AG04449 (cell line): ENCODE measurements at regions not wholly inside any gene's neighbourhood (a gene's known extent, or its start where the extent isn't known, plus 50 kb on each side); places are given as distances from the start of the nearest gene placed in this dataset.

Source experiments
- CTCF ChIA-PET: fragments of 350-600 bp; formaldehyde crosslinking; extraction: SDS; loops from one replicate; lab custom pipeline; 2021; ENCODE audit warnings: antibody characterized with exemption; lab: Yijun Ruan, JAX
- POLR2A ChIA-PET: fragments of 400-600, 350-600 bp; formaldehyde crosslinking; extraction: SDS; loops from one replicate; lab custom pipeline; 2020; ENCODE audit warnings: antibody characterized with exemption, inconsistent platforms; lab: Yijun Ruan, JAX
- DNase-seq: peaks from one replicate; pipeline ENCODE4 v3.0.0-alpha.2; 2010; ENCODE audit warnings: low read depth, low spot score
- H3K4me3 ChIP-seq: 2 replicates; pipeline ENCODE4 v1.5.1; 2011; ENCODE audit warnings: low read depth, mild to moderate bottlenecking, control low read depth, low read length
- TF ChIP-seq, protein P1 (sequence below): IDR thresholded peaks from one replicate; pipeline ENCODE4 v1.5.1; 2011; ENCODE audit warnings: mild to moderate bottlenecking, moderate library complexity, low read length, control low read depth, inconsistent platforms; ENCODE audit not compliant: insufficient read depth; ENCODE audit errors: missing control alignments

DNA sequence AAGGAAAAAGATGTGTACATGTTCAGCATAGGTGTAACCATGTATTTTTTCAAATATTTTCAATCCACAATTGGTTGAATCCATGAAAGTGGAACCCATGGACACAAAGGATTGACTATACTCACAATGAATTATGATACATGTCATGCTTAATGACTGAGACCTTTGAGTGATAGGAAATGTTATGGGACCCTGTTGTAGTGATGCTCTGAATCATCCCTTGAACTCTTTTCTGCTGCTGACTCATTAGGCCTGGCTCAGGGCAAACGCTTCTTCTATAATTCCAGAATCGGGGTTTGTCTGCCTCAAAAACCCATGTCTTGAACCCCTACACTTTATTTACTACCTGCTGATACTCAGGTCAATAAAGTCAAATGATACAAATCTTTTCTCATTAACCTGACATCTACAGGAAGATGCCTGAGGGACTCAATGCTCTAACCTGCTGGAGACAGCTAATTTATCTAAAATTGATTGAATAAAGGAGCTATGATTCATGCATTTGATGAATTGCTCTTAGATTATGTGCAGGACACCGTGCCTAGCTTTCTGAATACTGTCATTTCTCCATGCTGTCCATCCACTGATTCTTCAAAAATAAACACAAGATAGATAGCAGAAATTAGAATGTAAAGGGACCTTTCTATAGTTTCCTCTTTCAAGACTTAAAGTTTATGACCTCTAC lies 260.1 kb downstream of the PRELID2 start:
- H3K4me3 ChIP-seq, result no peak overlapping the region
- ChIA-PET CTCF (interaction anchor here (0.9 kb wide), 1 partner anchor 1371 kb away, joined by 3 read pairs; no protein-coding TSS in a partner anchor), POLR2A (interaction anchor here (0.7 kb wide), 1 partner anchor 214 kb away, joined by 3 read pairs; no protein-coding TSS in a partner anchor)
- no peak for DNase-seq
- TF ChIP-seq, protein P1, sequence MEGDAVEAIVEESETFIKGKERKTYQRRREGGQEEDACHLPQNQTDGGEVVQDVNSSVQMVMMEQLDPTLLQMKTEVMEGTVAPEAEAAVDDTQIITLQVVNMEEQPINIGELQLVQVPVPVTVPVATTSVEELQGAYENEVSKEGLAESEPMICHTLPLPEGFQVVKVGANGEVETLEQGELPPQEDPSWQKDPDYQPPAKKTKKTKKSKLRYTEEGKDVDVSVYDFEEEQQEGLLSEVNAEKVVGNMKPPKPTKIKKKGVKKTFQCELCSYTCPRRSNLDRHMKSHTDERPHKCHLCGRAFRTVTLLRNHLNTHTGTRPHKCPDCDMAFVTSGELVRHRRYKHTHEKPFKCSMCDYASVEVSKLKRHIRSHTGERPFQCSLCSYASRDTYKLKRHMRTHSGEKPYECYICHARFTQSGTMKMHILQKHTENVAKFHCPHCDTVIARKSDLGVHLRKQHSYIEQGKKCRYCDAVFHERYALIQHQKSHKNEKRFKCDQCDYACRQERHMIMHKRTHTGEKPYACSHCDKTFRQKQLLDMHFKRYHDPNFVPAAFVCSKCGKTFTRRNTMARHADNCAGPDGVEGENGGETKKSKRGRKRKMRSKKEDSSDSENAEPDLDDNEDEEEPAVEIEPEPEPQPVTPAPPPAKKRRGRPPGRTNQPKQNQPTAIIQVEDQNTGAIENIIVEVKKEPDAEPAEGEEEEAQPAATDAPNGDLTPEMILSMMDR, result no peak

DNA sequence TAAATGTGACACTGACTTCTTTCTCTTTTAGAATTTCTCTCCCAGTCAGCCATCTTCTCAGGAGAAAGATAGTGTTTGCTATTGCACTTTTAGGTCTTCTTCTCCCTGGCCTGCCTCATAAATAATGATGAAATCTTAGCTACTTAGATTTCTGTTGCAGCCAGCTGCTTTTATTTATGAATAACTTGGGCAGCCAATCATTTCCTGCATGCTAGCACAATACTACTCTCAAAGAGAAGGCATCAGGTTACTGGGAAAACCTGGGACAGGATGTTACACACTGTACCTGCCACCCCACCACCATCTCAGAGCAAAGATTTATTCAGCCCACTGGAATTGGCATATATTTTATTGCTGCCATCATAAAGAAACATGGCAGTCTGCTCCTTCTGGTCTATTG lies 266.6 kb downstream of the PRELID2 start:
- no peak for DNase-seq
- ChIA-PET POLR2A (no interaction called here), CTCF (interaction anchor here (1.4 kb wide), 1 partner anchor 8 kb away, joined by 3 read pairs; no protein-coding TSS in a partner anchor)
- TF ChIP-seq, protein P1, result no peak
- H3K4me3 ChIP-seq, result no peak overlapping the region

DNA sequence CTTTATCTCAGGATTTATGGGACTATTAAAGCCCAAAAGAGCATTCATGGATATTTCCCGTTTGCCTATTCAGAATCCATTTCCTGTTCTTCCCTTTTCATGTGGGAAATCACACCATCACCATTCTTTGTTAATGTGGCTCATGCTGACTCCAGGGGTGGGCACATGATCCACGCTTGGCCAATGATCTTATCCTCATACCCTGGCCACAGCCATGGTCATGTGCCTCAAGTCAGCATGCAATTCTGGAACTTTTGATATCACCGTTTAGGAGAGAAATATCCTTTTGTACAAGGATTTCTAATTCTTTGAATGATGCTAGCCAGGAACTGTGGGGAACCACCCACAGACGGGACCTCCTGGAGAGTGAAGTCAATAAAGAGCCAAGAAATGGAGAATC lies 272.2 kb downstream of the PRELID2 start:
- TF ChIP-seq, protein P1, result no peak
- H3K4me3 ChIP-seq, result no peak overlapping the region
- ChIA-PET CTCF (no interaction called here), POLR2A (no interaction called here)
- no peak for DNase-seq

DNA sequence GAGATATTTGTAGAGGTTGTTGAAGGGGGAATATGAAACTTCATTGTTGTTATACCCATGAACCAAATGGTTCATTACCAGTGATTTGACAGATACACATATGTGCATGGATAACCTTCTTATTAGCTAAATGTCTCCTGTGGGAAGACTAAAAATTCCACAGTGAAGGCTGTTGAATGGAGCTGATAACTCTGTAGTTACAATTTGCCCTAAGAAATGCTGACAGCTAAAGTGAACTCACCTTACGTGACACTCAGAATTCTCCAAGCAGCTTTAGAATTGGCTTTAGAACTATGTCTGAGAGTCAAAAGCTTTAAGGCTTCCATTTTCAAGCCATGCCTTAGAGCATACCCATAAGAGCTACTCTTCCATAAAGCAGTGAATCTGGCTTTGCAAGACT lies 276.9 kb downstream of the PRELID2 start:
- POLR2A ChIA-PET, result interaction anchor here (0.6 kb wide), 1 partner anchor 308 kb away, joined by 3 read pairs; no protein-coding TSS in a partner anchor
- no peak for DNase-seq
- TF ChIP-seq, protein P1, result no peak
- CTCF ChIA-PET, result no interaction called here
- H3K4me3 ChIP-seq, result no peak overlapping the region

DNA sequence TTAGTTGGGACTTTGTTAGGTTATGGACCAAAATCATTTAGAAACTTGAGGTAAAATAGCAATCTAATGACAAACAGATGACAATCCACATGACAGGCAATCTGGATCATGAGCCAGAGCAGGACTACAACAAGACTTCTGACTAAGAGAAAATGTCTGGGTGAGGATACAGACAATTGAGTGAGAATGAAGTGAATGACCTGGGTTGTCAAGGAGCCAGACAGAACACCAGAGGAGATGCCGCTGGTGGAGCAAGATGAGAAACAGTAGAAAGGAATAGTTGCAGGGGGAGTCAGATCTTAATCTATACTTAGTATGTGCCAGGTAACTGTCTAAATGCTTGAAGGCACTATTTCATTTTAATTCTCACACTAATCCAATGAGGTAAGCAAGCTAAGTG lies 277.8 kb downstream of the PRELID2 start:
- H3K4me3 ChIP-seq, result no peak overlapping the region
- POLR2A ChIA-PET, result no interaction called here
- CTCF ChIA-PET, result no interaction called here
- no peak for DNase-seq
- TF ChIP-seq, protein P1, result no peak

DNA sequence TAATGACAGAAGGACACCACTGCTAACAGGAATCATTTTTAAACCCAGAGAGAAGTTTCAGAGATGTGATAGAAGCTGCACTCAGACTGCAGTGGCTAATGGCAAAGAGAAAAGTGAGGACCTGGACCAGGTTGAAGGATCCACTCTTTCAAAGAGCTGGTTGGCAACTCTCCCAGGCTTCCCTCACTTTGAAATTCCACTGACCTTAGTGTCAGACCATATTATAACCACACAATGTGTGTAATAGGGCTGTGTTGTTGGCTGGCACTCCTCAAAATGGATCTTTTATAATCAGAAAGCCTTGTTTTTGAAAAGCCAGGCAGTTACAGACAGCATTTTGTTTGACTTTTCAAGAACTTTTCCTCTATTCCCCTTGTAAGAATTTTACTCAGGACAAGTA lies 280.7 kb downstream of the PRELID2 start:
- TF ChIP-seq, protein P1, result no peak
- no peak overlapping the region for H3K4me3 ChIP-seq
- ChIA-PET CTCF (no interaction called here), POLR2A (no interaction called here)
- DNase-seq, result peak; percentile 12
